K562 (cell line): ENCODE measurements at regions not wholly inside any gene's neighbourhood (a gene's known extent, or its start where the extent isn't known, plus 50 kb on each side); places are given as distances from the start of the nearest gene placed in this dataset.
A peak's percentile ranks its signal among the peaks of the same experiment; 100 is the strongest.

Experiments used
- CAMTA2 ChIP-seq: fragments of 250-450 bp; sonication (Bioruptor Pico); conservative IDR thresholded peaks from 2 replicates; pipeline ENCODE4 v1.5.1; 2022
- CCNT2 ChIP-seq: IDR thresholded peaks from 2 replicates; pipeline ENCODE4 v1.6.1; 2011; ENCODE audit warnings: borderline replicate concordance, low read depth, mild to moderate bottlenecking, moderate library complexity, mixed read lengths, low read length; ENCODE audit not compliant: insufficient read length; ENCODE audit errors: extremely low read depth
- SMAD4 ChIP-seq: fragments of 250-450 bp; sonication (Bioruptor Pico); conservative IDR thresholded peaks from 2 replicates; pipeline ENCODE4 v1.8.0; 2021; ENCODE audit warnings: inconsistent platforms, mild to moderate bottlenecking, moderate library complexity
- ZNF24 ChIP-seq: fragments of 450-650 bp; IDR thresholded peaks from 2 replicates; pipeline ENCODE4 v1.6.1; 2016
- TF ChIP-seq, protein P1 (sequence below), 2 experiments: fragments of 150-350 bp in 1 of 2; IDR thresholded peaks; 2 replicates each; pipeline ENCODE4 v1.6.1; 2012 to 2016; ENCODE audit warnings: low read depth in 2 of 2, low read length in 2 of 2, mild to moderate bottlenecking in 1 of 2, moderate library complexity in 1 of 2
- TF ChIP-seq, protein P2 (sequence below): fragments of 250-450 bp; sonication (Bioruptor Pico); IDR thresholded peaks from 2 replicates; pipeline ENCODE4 v1.4.0; 2020; ENCODE audit warnings: mild to moderate bottlenecking, moderate library complexity
- TF ChIP-seq, protein P3 (sequence below): fragments of 450-650 bp; formaldehyde crosslinking; IDR thresholded peaks from 2 replicates; pipeline ENCODE4 v1.4.0; 2022; ENCODE audit warnings: missing genetic modification characterization
- TF ChIP-seq, protein P4 (sequence below): fragments of 450-650 bp; IDR thresholded peaks from 2 replicates; pipeline ENCODE4 v1.7.0; 2016; ENCODE audit warnings: borderline replicate concordance
- TF ChIP-seq, protein P5 (sequence below): sonication (generic); formaldehyde crosslinking; IDR thresholded peaks from 2 replicates; pipeline ENCODE4 v1.8.0; 2022; ENCODE audit warnings: mild to moderate bottlenecking, missing genetic modification reagents, borderline replicate concordance
- TF ChIP-seq, protein P6 (sequence below): sonication (generic); formaldehyde crosslinking; IDR thresholded peaks from 2 replicates; pipeline ENCODE4 v1.8.0; 2022; ENCODE audit warnings: mild to moderate bottlenecking, missing genetic modification reagents
- TF ChIP-seq, protein P7 (sequence below): fragments of 450-650 bp; IDR thresholded peaks from 2 replicates; pipeline ENCODE4 v1.6.1; 2016; ENCODE audit warnings: antibody characterized with exemption

DNA sequence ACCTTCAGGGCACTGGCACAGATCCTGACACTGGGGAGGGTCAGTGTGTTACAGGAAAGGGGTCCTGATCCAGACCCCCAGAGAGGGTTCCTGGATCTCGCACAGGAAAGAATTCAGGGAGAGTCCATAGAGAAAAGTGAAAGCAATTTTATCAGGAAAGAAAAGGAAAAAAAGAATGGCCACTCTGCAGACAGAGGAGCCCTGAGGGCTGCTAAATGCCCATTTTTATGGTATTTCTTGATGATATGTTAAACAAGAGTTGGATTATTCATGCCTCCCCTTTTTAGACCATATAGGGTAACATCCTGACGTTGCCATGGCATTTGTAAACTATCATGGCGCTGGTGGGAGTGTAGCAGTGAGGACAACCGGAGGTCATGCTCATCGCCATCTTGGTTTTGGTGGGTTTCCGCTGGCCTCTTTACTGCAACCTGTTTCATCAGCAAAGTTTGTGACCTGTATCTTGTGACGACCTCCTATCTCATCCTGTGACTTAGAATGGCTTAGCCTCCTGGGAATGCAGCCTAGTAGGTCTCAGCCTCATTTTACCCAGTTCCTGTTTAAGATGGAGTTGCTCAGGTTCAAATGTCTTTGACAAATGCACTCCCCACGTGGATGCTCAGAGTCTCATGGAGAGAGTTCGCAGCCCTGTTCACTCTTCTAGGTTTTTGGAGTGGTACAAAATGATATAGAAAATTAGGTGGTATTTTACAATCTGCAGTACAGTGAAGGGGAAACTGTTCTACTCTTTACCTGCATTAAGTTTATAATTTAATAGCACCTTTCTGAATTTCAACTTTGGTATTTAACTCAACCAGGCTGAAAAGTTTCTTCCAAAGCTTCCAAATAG is 1363.7 kb upstream of the TMEM132C start (continued):
- TF ChIP-seq, protein P1, sequence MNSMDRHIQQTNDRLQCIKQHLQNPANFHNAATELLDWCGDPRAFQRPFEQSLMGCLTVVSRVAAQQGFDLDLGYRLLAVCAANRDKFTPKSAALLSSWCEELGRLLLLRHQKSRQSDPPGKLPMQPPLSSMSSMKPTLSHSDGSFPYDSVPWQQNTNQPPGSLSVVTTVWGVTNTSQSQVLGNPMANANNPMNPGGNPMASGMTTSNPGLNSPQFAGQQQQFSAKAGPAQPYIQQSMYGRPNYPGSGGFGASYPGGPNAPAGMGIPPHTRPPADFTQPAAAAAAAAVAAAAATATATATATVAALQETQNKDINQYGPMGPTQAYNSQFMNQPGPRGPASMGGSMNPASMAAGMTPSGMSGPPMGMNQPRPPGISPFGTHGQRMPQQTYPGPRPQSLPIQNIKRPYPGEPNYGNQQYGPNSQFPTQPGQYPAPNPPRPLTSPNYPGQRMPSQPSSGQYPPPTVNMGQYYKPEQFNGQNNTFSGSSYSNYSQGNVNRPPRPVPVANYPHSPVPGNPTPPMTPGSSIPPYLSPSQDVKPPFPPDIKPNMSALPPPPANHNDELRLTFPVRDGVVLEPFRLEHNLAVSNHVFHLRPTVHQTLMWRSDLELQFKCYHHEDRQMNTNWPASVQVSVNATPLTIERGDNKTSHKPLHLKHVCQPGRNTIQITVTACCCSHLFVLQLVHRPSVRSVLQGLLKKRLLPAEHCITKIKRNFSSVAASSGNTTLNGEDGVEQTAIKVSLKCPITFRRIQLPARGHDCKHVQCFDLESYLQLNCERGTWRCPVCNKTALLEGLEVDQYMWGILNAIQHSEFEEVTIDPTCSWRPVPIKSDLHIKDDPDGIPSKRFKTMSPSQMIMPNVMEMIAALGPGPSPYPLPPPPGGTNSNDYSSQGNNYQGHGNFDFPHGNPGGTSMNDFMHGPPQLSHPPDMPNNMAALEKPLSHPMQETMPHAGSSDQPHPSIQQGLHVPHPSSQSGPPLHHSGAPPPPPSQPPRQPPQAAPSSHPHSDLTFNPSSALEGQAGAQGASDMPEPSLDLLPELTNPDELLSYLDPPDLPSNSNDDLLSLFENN (IDR thresholded peaks at IDR 0.05; ENCODE audit: low read depth in 2 of 2, low read length in 2 of 2), result no peak
- TF ChIP-seq, protein P2, sequence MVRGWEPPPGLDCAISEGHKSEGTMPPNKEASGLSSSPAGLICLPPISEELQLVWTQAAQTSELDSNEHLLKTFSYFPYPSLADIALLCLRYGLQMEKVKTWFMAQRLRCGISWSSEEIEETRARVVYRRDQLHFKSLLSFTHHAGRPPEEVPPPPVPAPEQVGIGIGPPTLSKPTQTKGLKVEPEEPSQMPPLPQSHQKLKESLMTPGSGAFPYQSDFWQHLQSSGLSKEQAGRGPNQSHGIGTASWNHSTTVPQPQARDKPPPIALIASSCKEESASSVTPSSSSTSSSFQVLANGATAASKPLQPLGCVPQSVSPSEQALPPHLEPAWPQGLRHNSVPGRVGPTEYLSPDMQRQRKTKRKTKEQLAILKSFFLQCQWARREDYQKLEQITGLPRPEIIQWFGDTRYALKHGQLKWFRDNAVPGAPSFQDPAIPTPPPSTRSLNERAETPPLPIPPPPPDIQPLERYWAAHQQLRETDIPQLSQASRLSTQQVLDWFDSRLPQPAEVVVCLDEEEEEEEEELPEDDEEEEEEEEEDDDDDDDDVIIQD (CRISPR knock-in tag), result peak; percentile 91
- TF ChIP-seq, protein P3, sequence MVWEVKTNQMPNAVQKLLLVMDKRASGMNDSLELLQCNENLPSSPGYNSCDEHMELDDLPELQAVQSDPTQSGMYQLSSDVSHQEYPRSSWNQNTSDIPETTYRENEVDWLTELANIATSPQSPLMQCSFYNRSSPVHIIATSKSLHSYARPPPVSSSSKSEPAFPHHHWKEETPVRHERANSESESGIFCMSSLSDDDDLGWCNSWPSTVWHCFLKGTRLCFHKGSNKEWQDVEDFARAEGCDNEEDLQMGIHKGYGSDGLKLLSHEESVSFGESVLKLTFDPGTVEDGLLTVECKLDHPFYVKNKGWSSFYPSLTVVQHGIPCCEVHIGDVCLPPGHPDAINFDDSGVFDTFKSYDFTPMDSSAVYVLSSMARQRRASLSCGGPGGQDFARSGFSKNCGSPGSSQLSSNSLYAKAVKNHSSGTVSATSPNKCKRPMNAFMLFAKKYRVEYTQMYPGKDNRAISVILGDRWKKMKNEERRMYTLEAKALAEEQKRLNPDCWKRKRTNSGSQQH (CRISPR knock-in tag), result peak; percentile 98
- TF ChIP-seq, protein P4, sequence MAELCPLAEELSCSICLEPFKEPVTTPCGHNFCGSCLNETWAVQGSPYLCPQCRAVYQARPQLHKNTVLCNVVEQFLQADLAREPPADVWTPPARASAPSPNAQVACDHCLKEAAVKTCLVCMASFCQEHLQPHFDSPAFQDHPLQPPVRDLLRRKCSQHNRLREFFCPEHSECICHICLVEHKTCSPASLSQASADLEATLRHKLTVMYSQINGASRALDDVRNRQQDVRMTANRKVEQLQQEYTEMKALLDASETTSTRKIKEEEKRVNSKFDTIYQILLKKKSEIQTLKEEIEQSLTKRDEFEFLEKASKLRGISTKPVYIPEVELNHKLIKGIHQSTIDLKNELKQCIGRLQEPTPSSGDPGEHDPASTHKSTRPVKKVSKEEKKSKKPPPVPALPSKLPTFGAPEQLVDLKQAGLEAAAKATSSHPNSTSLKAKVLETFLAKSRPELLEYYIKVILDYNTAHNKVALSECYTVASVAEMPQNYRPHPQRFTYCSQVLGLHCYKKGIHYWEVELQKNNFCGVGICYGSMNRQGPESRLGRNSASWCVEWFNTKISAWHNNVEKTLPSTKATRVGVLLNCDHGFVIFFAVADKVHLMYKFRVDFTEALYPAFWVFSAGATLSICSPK, result no peak
- TF ChIP-seq, protein P5, sequence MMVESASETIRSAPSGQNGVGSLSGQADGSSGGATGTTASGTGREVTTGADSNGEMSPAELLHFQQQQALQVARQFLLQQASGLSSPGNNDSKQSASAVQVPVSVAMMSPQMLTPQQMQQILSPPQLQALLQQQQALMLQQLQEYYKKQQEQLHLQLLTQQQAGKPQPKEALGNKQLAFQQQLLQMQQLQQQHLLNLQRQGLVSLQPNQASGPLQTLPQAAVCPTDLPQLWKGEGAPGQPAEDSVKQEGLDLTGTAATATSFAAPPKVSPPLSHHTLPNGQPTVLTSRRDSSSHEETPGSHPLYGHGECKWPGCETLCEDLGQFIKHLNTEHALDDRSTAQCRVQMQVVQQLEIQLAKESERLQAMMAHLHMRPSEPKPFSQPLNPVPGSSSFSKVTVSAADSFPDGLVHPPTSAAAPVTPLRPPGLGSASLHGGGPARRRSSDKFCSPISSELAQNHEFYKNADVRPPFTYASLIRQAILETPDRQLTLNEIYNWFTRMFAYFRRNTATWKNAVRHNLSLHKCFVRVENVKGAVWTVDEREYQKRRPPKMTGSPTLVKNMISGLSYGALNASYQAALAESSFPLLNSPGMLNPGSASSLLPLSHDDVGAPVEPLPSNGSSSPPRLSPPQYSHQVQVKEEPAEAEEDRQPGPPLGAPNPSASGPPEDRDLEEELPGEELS, result no peak
- TF ChIP-seq ZNF24 (no peak), CAMTA2 (CRISPR knock-in tag) (no peak), SMAD4 (CRISPR knock-in tag) (peak; percentile 99), CCNT2 (no peak)
- TF ChIP-seq, protein P6, sequence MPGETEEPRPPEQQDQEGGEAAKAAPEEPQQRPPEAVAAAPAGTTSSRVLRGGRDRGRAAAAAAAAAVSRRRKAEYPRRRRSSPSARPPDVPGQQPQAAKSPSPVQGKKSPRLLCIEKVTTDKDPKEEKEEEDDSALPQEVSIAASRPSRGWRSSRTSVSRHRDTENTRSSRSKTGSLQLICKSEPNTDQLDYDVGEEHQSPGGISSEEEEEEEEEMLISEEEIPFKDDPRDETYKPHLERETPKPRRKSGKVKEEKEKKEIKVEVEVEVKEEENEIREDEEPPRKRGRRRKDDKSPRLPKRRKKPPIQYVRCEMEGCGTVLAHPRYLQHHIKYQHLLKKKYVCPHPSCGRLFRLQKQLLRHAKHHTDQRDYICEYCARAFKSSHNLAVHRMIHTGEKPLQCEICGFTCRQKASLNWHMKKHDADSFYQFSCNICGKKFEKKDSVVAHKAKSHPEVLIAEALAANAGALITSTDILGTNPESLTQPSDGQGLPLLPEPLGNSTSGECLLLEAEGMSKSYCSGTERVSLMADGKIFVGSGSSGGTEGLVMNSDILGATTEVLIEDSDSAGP (CRISPR knock-in tag), result no peak
- TF ChIP-seq, protein P7, sequence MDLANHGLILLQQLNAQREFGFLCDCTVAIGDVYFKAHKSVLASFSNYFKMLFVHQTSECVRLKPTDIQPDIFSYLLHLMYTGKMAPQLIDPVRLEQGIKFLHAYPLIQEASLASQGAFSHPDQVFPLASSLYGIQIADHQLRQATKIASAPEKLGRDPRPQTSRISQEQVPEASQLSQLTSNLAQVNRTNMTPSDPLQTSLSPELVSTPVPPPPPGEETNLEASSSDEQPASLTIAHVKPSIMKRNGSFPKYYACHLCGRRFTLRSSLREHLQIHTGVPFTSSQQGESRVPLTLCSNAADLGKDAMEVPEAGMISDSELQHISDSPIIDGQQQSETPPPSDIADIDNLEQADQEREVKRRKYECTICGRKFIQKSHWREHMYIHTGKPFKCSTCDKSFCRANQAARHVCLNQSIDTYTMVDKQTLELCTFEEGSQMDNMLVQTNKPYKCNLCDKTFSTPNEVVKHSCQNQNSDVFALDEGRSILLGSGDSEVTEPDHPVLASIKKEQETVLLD, result no peak
